ENCODE measurements at regions not wholly inside any gene's neighbourhood (a gene's known extent, or its start where the extent isn't known, plus 50 kb on each side); places are given as distances from the start of the nearest gene placed in this dataset.

DNA sequence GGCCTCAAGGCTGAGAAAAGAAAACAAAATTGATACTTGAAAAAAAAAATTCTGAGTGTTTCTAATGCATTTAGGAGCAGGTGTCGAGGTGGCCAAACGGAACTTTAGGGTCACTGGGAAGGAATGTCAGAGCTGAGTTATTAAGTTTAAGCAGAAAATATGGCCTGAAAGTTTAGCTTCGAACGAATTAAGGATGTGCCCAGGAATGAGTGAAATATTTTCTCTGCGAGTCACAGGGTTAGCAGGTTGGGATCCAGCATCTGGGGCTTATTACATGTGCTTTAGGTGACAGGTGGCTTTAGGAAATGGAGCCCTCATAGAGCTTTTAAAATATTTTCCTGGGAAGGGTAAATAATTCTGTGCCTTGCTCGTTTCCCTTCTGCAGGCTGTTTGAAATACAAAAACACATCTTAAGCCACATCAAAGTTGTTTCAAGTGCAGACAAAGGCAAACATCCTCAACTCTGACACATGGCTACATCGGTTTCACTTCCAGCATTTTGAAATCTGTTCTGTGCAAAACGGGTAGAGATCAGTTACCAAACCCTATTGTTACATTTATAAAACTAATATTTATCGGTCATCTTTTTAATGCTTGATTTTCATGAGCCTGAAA lies 143.1 kb upstream of the ARRDC4 start:
- TF ChIP-seq, protein P1, sequence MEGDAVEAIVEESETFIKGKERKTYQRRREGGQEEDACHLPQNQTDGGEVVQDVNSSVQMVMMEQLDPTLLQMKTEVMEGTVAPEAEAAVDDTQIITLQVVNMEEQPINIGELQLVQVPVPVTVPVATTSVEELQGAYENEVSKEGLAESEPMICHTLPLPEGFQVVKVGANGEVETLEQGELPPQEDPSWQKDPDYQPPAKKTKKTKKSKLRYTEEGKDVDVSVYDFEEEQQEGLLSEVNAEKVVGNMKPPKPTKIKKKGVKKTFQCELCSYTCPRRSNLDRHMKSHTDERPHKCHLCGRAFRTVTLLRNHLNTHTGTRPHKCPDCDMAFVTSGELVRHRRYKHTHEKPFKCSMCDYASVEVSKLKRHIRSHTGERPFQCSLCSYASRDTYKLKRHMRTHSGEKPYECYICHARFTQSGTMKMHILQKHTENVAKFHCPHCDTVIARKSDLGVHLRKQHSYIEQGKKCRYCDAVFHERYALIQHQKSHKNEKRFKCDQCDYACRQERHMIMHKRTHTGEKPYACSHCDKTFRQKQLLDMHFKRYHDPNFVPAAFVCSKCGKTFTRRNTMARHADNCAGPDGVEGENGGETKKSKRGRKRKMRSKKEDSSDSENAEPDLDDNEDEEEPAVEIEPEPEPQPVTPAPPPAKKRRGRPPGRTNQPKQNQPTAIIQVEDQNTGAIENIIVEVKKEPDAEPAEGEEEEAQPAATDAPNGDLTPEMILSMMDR (IDR thresholded peaks at IDR 0.05) = no peak
- TF ChIP-seq POLR2AphosphoS5 (IDR thresholded peaks at IDR 0.05) = no peak
- TF ChIP-seq POLR2A (IDR thresholded peaks at IDR 0.05) = no peak

All from breast epithelium (tissue), 3 donors.